ENCODE measurements at regions not wholly inside any gene's neighbourhood (a gene's known extent, or its start where the extent isn't known, plus 50 kb on each side); places are given as distances from the start of the nearest gene placed in this dataset.

GRCh38 chr1:113256348-113256729, 134.0 kb upstream of the MAGI3 start:
- DNase-seq (no peak), ATAC-seq (no peak)
- 33 to 54% (median 46%) methylated on average over 2 of the region's 2 CpGs for WGBS, 3 donors
- intact Hi-C loops (cut with DNase I) = no loop called here
- no peaks in the 10 kb centered on the region for H3K36me3 ChIP-seq (ENCODE audit: insufficient read depth in 1 of 2, low read depth in 1 of 2)
- no peaks in the 10 kb centered on the region for H3K4me1 ChIP-seq
- TF ChIP-seq CTCF (IDR thresholded peaks at IDR 0.05) = no peak
- H3K27ac ChIP-seq = no peak overlapping the region
- H3K4me3 ChIP-seq = no peak overlapping the region
- H3K27me3 ChIP-seq (ENCODE audit: insufficient read depth in 3 of 3, low read length in 2 of 3) = peaks cover 0 to 4% (median 1%) of the 10 kb centered on the region in 3 donors
- no peaks in the 10 kb centered on the region for H3K9me3 ChIP-seq

GRCh38 chr1:113259988-113260387, 130.3 kb upstream of the MAGI3 start:
- Histone ChIP-seq H3K27me3 (ENCODE audit: insufficient read depth in 3 of 3, low read length in 2 of 3) (peaks cover 0 to 4% (median 2%) of the 10 kb centered on the region in 3 donors), H3K4me1 (no peaks in the 10 kb centered on the region), H3K9me3 (no peaks in the 10 kb centered on the region), H3K27ac (no peak overlapping the region), H3K36me3 (ENCODE audit: insufficient read depth in 1 of 2, low read depth in 1 of 2) (no peaks in the 10 kb centered on the region), H3K4me3 (no peak overlapping the region)
- intact Hi-C loops (cut with DNase I) = no loop called here
- TF ChIP-seq CTCF (IDR thresholded peaks at IDR 0.05) = no peak
- no peak for ATAC-seq
- DNase-seq = no peak
- WGBS, 3 donors = 87 to 94% (median 91%) methylated on average over 2 of the region's 2 CpGs

- Histone ChIP-seq H3K4me1 (no peaks in the 10 kb centered on the region), H3K36me3 (ENCODE audit: insufficient read depth in 1 of 2, low read depth in 1 of 2) (no peaks in the 10 kb centered on the region), H3K4me3 (no peak overlapping the region), H3K27me3 (ENCODE audit: insufficient read depth in 3 of 3, low read length in 2 of 3) (peaks cover 0 to 4% (median 2%) of the 10 kb centered on the region in 3 donors), H3K27ac (no peak overlapping the region), H3K9me3 (no peaks in the 10 kb centered on the region)
- ATAC-seq (no peak), DNase-seq (no peak)
- intact Hi-C loops (cut with DNase I) = no loop called here
- TF ChIP-seq CTCF (IDR thresholded peaks at IDR 0.05) = no peak
- WGBS, 3 donors = 53 to 74% (median 53%) methylated on average over 2 of the region's 2 CpGs
Measured at GRCh38 chr1:113265196-113265595, 125.1 kb upstream of the MAGI3 start.

- intact Hi-C loops (cut with DNase I) = no loop called here
- 72 to 75% (median 75%) methylated on average over 6 of the region's 6 CpGs for WGBS, 3 donors
- ATAC-seq (no peak), DNase-seq (no peak)
- Histone ChIP-seq H3K4me1 (no peaks in the 10 kb centered on the region), H3K27me3 (ENCODE audit: insufficient read depth in 3 of 3, low read length in 2 of 3) (peaks cover 0 to 4% (median 2%) of the 10 kb centered on the region in 3 donors), H3K27ac (no peak overlapping the region), H3K9me3 (no peaks in the 10 kb centered on the region), H3K36me3 (ENCODE audit: insufficient read depth in 1 of 2, low read depth in 1 of 2) (no peaks in the 10 kb centered on the region), H3K4me3 (no peak overlapping the region)
- TF ChIP-seq CTCF (IDR thresholded peaks at IDR 0.05) = no peak
Measured at GRCh38 chr1:113266788-113267187, 123.5 kb upstream of the MAGI3 start.

- intact Hi-C loops (cut with DNase I) = no loop called here
Measured at GRCh38 chr1:113269168-113269963, 120.9 kb upstream of the MAGI3 start.

More at GRCh38 chr1:113269168-113269963, 120.9 kb upstream of the MAGI3 start:
- no peaks in the 10 kb centered on the region for H3K9me3 ChIP-seq
- H3K36me3 ChIP-seq (ENCODE audit: insufficient read depth in 1 of 2, low read depth in 1 of 2) = no peaks in the 10 kb centered on the region
- no peak overlapping the region for H3K4me3 ChIP-seq
- 55 to 60% (median 57%) methylated on average over 6 of the region's 6 CpGs for WGBS, 3 donors
- no peaks in the 10 kb centered on the region for H3K4me1 ChIP-seq
- no peak for TF ChIP-seq CTCF (IDR thresholded peaks at IDR 0.05)
- no peaks in the 10 kb centered on the region for H3K27me3 ChIP-seq (ENCODE audit: insufficient read depth in 3 of 3, low read length in 2 of 3)
- H3K27ac ChIP-seq = no peak overlapping the region
- ATAC-seq (no peak), DNase-seq (no peak)

Measured in psoas muscle (tissue), 7 donors.